Smooth muscle cell (in vitro differentiated cells): ENCODE measurements at regions not wholly inside any gene's neighbourhood (a gene's known extent, or its start where the extent isn't known, plus 50 kb on each side); places are given as distances from the start of the nearest gene placed in this dataset.
A peak's percentile ranks its signal among the peaks of the same experiment; 100 is the strongest.

Experiments used
- DNase-seq: peaks from one replicate; lab custom pipeline; 2025; ENCODE audit not compliant: unreplicated experiment; lab: John Stamatoyannopoulos, UW
- H2AFZ ChIP-seq: fragments of 200-600 bp; sonication (generic); 2 replicates; pipeline ENCODE4 v1.6.0; 2016; ENCODE audit warnings: antibody characterized with exemption, low read depth, mild to moderate bottlenecking
- H3F3A ChIP-seq: fragments of 200-600 bp; sonication (generic); 2 replicates; pipeline ENCODE4 v1.6.0; 2017; ENCODE audit warnings: antibody characterized with exemption, low read depth
- H3K27ac ChIP-seq: fragments of 200-600 bp; sonication (generic); 2 replicates; pipeline ENCODE4 v1.5.1; 2016; ENCODE audit warnings: low read depth, mild to moderate bottlenecking
- H3K27me3 ChIP-seq: fragments of 200-600 bp; sonication (generic); 2 replicates; pipeline ENCODE4 v1.6.1; 2016; ENCODE audit warnings: low read depth, mild to moderate bottlenecking
- H3K36me3 ChIP-seq: fragments of 200-600 bp; sonication (generic); 2 replicates; pipeline ENCODE4 v1.5.1; 2016; ENCODE audit warnings: low read depth
- H3K4me1 ChIP-seq: fragments of 200-600 bp; sonication (generic); 2 replicates; pipeline ENCODE4 v1.5.1; 2016; ENCODE audit warnings: low read depth
- H3K4me2 ChIP-seq: fragments of 200-600 bp; sonication (generic); 2 replicates; pipeline ENCODE4 v1.6.0; 2016; ENCODE audit warnings: mild to moderate bottlenecking
- H3K4me3 ChIP-seq: fragments of 200-600 bp; sonication (generic); 2 replicates; pipeline ENCODE4 v1.5.1; 2016; ENCODE audit warnings: mild to moderate bottlenecking
- H3K79me2 ChIP-seq: fragments of 200-600 bp; sonication (generic); 2 replicates; pipeline ENCODE4 v1.6.0; 2016; ENCODE audit warnings: low read depth, mild to moderate bottlenecking
- H3K9ac ChIP-seq: fragments of 200-600 bp; sonication (generic); 2 replicates; pipeline ENCODE4 v1.6.0; 2016; ENCODE audit warnings: low read depth
- H3K9me3 ChIP-seq: fragments of 200-600 bp; sonication (generic); replicated peaks from 2 replicates; pipeline ENCODE4 v1.5.1; 2016; ENCODE audit warnings: low read depth
- H4K20me1 ChIP-seq: fragments of 200-600 bp; sonication (generic); 2 replicates; pipeline ENCODE4 v1.6.0; 2016; ENCODE audit warnings: low read depth
- WGBS: methylation state at CpG from one replicate; pipeline ENCODE4 v1.1.7; 2016; ENCODE audit warnings: low lambda C conversion rate; 5-methylcytosine and 5-hydroxymethylcytosine counted together
- TF ChIP-seq, protein P1 (sequence below): fragments of 200-600 bp; sonication (generic); IDR thresholded peaks from 2 replicates; pipeline ENCODE4 v1.5.1; 2017; ENCODE audit warnings: borderline replicate concordance, mild to moderate bottlenecking, antibody characterized with exemption; ENCODE audit not compliant: insufficient read depth, poor library complexity, severe bottlenecking

- no peak for DNase-seq
- no peak overlapping the region for H3K4me3 ChIP-seq
- H3K27ac ChIP-seq: no peak overlapping the region
- no peaks in the 10 kb centered on the region for H3F3A ChIP-seq
- no peaks in the 10 kb centered on the region for H3K79me2 ChIP-seq
- no peak overlapping the region for H3K9ac ChIP-seq
- H3K36me3 ChIP-seq: no peaks in the 10 kb centered on the region
- no peak overlapping the region for H2AFZ ChIP-seq
- H3K27me3 ChIP-seq: no peaks in the 10 kb centered on the region
- no peaks in the 10 kb centered on the region for H3K4me1 ChIP-seq
- H4K20me1 ChIP-seq: no peaks in the 10 kb centered on the region
- WGBS: 81% methylated on average over 2 of the region's 2 CpGs
- H3K4me2 ChIP-seq: no peak overlapping the region
- TF ChIP-seq, protein P1, sequence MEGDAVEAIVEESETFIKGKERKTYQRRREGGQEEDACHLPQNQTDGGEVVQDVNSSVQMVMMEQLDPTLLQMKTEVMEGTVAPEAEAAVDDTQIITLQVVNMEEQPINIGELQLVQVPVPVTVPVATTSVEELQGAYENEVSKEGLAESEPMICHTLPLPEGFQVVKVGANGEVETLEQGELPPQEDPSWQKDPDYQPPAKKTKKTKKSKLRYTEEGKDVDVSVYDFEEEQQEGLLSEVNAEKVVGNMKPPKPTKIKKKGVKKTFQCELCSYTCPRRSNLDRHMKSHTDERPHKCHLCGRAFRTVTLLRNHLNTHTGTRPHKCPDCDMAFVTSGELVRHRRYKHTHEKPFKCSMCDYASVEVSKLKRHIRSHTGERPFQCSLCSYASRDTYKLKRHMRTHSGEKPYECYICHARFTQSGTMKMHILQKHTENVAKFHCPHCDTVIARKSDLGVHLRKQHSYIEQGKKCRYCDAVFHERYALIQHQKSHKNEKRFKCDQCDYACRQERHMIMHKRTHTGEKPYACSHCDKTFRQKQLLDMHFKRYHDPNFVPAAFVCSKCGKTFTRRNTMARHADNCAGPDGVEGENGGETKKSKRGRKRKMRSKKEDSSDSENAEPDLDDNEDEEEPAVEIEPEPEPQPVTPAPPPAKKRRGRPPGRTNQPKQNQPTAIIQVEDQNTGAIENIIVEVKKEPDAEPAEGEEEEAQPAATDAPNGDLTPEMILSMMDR: no peak
- H3K9me3 ChIP-seq: no peaks in the 10 kb centered on the region
Measured at GRCh38 chr14:53516261-53516774, 363.2 kb upstream of the DDHD1 start.

- TF ChIP-seq, protein P1: no peak
- H3K36me3 ChIP-seq: no peaks in the 10 kb centered on the region
- H4K20me1 ChIP-seq: no peaks in the 10 kb centered on the region
- no peak overlapping the region for H3K4me2 ChIP-seq
- no peak overlapping the region for H2AFZ ChIP-seq
- H3K9me3 ChIP-seq: no peaks in the 10 kb centered on the region
- H3K4me3 ChIP-seq: no peak overlapping the region
- H3K9ac ChIP-seq: no peak overlapping the region
- 78% methylated on average over 5 of the region's 5 CpGs for WGBS
- no peak for DNase-seq
- H3K79me2 ChIP-seq: no peaks in the 10 kb centered on the region
- no peaks in the 10 kb centered on the region for H3K27me3 ChIP-seq
- no peak overlapping the region for H3K27ac ChIP-seq
- no peaks in the 10 kb centered on the region for H3K4me1 ChIP-seq
- H3F3A ChIP-seq: no peaks in the 10 kb centered on the region
Measured at GRCh38 chr14:53515276-53515675, 362.2 kb upstream of the DDHD1 start.

GRCh38 chr14:53514197-53514596 lies 361.1 kb upstream of the DDHD1 start:
- H3K9ac ChIP-seq: no peak overlapping the region
- WGBS: 95% methylated on average over 3 of the region's 3 CpGs
- H3K4me3 ChIP-seq: no peak overlapping the region
- no peak overlapping the region for H2AFZ ChIP-seq
- H3K36me3 ChIP-seq: no peaks in the 10 kb centered on the region
- H3K4me2 ChIP-seq: no peak overlapping the region
- no peaks in the 10 kb centered on the region for H3K9me3 ChIP-seq
- no peaks in the 10 kb centered on the region for H3F3A ChIP-seq
- TF ChIP-seq, protein P1: no peak
- H3K4me1 ChIP-seq: no peaks in the 10 kb centered on the region
- H3K27ac ChIP-seq: no peak overlapping the region
- no peaks in the 10 kb centered on the region for H3K27me3 ChIP-seq
- H3K79me2 ChIP-seq: no peaks in the 10 kb centered on the region
- DNase-seq: no peak
- no peaks in the 10 kb centered on the region for H4K20me1 ChIP-seq

GRCh38 chr14:53510281-53510912 lies 357.3 kb upstream of the DDHD1 start:
- peak overlapping the region; percentile 55 for H3K27ac ChIP-seq
- TF ChIP-seq, protein P1: no peak

More at GRCh38 chr14:53510281-53510912, 357.3 kb upstream of the DDHD1 start:
- Histone ChIP-seq H3K9ac (no peak overlapping the region), H3K4me1 (no peaks in the 10 kb centered on the region), H3K4me3 (no peak overlapping the region), H3K4me2 (no peak overlapping the region), H3K27me3 (no peaks in the 10 kb centered on the region), H3F3A (no peaks in the 10 kb centered on the region), H3K79me2 (no peaks in the 10 kb centered on the region), H4K20me1 (no peaks in the 10 kb centered on the region), H3K9me3 (no peaks in the 10 kb centered on the region), H3K36me3 (no peaks in the 10 kb centered on the region), H2AFZ (no peak overlapping the region)
- DNase-seq: no peak
